Activated naive CD4-positive, alpha-beta T cell treated with anti-CD3 and anti-CD28 coated beads, Interleukin-2, amount 50 U/mL, for 72 hours (primary cell): ENCODE measurements at regions not wholly inside any gene's neighbourhood (a gene's known extent, or its start where the extent isn't known, plus 50 kb on each side); places are given as distances from the start of the nearest gene placed in this dataset.
"Not testable (repeated sequence)": the region's sequence is repeated elsewhere in the genome, so short reads cannot be mapped to it uniquely, and the experiment has no call there.

Experiments
- ATAC-seq, 2 donors: fragments of 150-1000 bp; cut with Tn5 transposase; 2 replicates each; pipeline ENCODE4 v1.10.0; 2021; ENCODE audit warnings: mild to moderate bottlenecking in 2 of 2, moderate library complexity in 2 of 2
- DNase-seq, 2 donors: peaks; one replicate each; pipeline ENCODE4 v3.0.0; 2021 to 2022; ENCODE audit warnings: low spot score in 2 of 2
- H3K27ac Mint-ChIP-seq, 2 donors: one replicate each; pipeline ENCODE4 v1.8.0; 2022; ENCODE audit warnings: mild to moderate bottlenecking in 2 of 2, mixed read lengths in 2 of 2
- H3K36me3 Mint-ChIP-seq, 2 donors: one replicate each; pipeline ENCODE4 v1.8.0; 2022; ENCODE audit warnings: mixed read lengths in 2 of 2
- H3K9me3 Mint-ChIP-seq, 2 donors: one replicate each; pipeline ENCODE4 v1.8.0; 2022; ENCODE audit warnings: mixed read lengths in 2 of 2

- no peaks in the 10 kb centered on the region for H3K36me3 Mint-ChIP-seq
- H3K9me3 Mint-ChIP-seq: peaks cover 0 to under 1% of the 10 kb centered on the region in 2 donors
- DNase-seq (no peak), ATAC-seq (no peak)
- H3K27ac Mint-ChIP-seq: no peak overlapping the region
These were observed 350.0 kb upstream of the ST8SIA4 start for GRCh38 chr5:101253096-101253495.

- DNase-seq (no peak), ATAC-seq (no peak)
- Mint-ChIP-seq H3K9me3 (peaks cover 0 to 7% of the 10 kb centered on the region in 2 donors), H3K36me3 (no peaks in the 10 kb centered on the region), H3K27ac (no peak overlapping the region)
These were observed 341.5 kb upstream of the ST8SIA4 start for GRCh38 chr5:101244621-101245020.

DNA sequence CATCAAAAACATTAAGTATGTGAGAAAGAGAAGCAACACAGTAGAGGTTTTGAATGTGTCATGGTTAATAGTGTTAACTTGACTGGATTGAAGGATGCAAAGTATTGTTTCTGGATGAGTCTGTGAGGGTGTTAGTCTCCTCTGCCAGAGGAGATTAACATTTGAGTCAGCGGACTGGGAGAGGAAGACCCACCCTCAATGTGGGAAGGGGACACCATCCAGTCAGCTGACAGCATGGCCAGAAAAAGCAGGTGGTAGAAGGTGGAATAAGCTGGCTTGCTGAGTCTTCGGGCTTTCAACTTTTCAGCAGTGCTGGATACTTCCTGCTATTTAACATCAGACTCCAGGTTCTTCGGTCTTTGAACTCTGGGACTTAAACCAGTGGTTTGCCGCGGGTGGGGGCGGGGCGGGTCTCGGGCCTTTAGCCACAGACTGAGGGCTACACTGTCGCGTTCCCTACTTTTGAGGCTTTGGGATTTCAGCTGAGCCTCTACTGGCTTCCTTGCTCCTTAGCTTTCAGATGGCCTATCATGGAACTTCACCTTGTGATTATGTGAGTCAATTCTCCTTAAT, 309.9 kb upstream of the ST8SIA4 start:
- Mint-ChIP-seq H3K27ac (no peak overlapping the region), H3K9me3 (no peaks in the 10 kb centered on the region), H3K36me3 (no peaks in the 10 kb centered on the region)
- DNase-seq (no peak), ATAC-seq (no peak)

DNA sequence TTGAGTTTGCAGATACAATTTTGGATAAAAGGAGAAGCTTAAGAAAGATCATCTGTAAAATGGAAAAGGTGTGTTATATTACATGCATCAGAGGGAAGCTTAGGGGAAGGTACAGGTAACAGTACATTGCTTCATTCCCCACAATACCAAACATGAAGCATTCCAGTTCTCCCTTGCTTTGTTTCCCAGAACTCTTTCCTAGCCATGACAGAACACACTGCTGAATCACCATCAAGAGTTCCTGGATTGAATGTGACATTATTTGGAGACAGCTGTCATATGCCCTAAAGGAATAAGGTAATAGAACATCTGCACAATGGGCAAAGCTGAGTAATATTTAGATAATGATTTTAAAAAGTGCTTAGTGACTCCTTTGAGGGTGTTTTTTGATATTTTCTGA, 303.5 kb upstream of the ST8SIA4 start:
- no peaks in the 10 kb centered on the region for H3K9me3 Mint-ChIP-seq
- ATAC-seq: no peak
- no peaks in the 10 kb centered on the region for H3K36me3 Mint-ChIP-seq
- H3K27ac Mint-ChIP-seq: no peak overlapping the region
- DNase-seq: no peak

- H3K36me3 Mint-ChIP-seq, H3K27ac Mint-ChIP-seq, ATAC-seq, H3K9me3 Mint-ChIP-seq, DNase-seq: not testable (repeated sequence)
These were observed 302.0 kb upstream of the ST8SIA4 start for GRCh38 chr5:101205065-101205464.

- not testable (repeated sequence) for H3K9me3 Mint-ChIP-seq, ATAC-seq, H3K36me3 Mint-ChIP-seq, H3K27ac Mint-ChIP-seq, DNase-seq
These were observed 277.3 kb upstream of the ST8SIA4 start for GRCh38 chr5:101180365-101180764.

DNA sequence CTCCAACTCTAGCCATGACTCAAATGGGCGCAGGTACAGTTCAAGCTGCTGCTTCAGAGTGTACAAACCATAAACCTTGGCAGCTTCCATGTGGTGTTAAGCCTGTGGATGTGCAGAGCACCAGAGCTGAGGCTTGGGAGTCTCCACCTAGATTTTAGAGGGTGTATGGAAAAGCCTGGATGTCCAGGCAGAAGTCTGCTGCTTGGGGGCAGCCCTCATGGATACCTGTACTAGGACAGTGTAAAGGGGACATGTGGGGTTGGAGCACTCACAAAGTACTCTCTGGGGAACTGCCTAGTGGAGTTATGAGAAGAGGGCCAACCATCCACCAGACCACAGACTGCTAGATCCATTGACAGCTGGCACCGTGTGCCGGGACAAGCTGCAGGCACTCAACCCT, 273.5 kb upstream of the ST8SIA4 start:
- DNase-seq (no peak), ATAC-seq (no peak)
- no peak overlapping the region for H3K27ac Mint-ChIP-seq
- H3K36me3 Mint-ChIP-seq: no peaks in the 10 kb centered on the region
- no peaks in the 10 kb centered on the region for H3K9me3 Mint-ChIP-seq

DNA sequence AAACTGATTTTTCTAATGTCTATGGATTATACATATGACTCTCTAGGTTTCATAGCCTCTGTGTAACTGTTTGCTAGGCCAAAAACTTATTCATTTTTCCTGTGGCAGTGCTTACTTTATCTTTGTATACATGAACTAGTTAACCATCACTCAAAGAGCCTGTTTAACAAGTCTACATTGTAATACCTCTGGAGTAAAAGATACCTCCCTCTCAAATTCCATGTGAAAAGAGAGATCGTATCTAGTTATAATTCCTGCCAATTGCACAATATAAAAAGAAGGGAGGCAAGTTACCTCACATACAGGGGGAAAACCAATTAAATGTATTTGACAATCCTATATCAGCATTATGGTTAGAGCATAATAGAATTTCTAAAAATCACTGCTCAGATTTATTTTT, 271.9 kb upstream of the ST8SIA4 start:
- no peak overlapping the region for H3K27ac Mint-ChIP-seq
- ATAC-seq (no peak), DNase-seq (no peak)
- H3K36me3 Mint-ChIP-seq: no peaks in the 10 kb centered on the region
- no peaks in the 10 kb centered on the region for H3K9me3 Mint-ChIP-seq

- no peak overlapping the region for H3K27ac Mint-ChIP-seq
- H3K36me3 Mint-ChIP-seq: no peaks in the 10 kb centered on the region
- peaks cover 5 to 7% of the 10 kb centered on the region in 2 donors for H3K9me3 Mint-ChIP-seq
- no peak for DNase-seq
- ATAC-seq: no peak
These were observed 260.0 kb upstream of the ST8SIA4 start for GRCh38 chr5:101163088-101163487.

GRCh38 chr5:101160002-101160401, 256.9 kb upstream of the ST8SIA4 start:
- H3K27ac Mint-ChIP-seq: no peak overlapping the region
- H3K36me3 Mint-ChIP-seq: no peaks in the 10 kb centered on the region
- peaks cover 0 to 9% of the 10 kb centered on the region in 2 donors for H3K9me3 Mint-ChIP-seq
- no peak for DNase-seq
- ATAC-seq: no peak

DNA sequence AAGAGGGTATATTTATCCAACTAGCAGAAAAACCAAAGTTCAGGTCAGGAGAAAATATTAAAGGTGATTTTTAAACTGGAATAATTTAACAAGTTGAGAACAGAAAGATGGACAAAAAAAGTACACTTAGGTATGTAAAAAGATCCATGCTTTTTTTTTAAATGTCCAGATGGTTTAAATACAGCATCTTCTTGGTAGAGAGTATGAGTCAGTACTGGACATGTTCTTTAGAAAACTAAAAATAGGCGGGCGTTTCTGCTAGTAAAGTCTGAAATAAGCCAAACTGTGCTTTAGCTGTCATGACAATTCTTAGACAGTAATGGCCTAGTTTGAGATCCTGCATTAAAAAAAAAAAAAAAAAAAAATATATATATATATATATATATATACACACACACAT, 255.9 kb upstream of the ST8SIA4 start:
- H3K36me3 Mint-ChIP-seq: no peaks in the 10 kb centered on the region
- H3K27ac Mint-ChIP-seq: no peak overlapping the region
- DNase-seq (no peak), ATAC-seq (no peak)
- peaks cover 0 to 9% of the 10 kb centered on the region in 2 donors for H3K9me3 Mint-ChIP-seq

DNA sequence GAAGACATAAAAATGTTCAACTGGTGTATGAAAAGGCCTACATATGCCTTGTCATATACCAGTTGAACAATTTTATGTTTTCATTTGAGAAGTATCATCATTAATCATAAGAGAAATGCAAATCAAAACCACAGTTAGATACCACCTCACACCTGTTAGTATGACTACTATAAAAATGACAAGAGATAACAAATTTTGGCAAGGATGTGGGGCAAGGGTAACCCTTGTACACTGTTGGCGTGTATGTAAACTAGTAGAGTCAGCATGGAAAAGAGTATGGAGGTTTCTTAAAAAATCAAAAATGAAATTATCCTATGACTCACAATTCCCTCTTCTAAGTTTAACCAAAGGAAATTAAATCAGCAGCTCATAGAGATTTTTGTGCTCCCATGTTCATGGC, 250.4 kb upstream of the ST8SIA4 start:
- Mint-ChIP-seq H3K27ac (no peak overlapping the region), H3K36me3 (no peaks in the 10 kb centered on the region), H3K9me3 (peaks cover 0 to 9% of the 10 kb centered on the region in 2 donors)
- peak; percentile 39 to 89 for ATAC-seq
- no peak for DNase-seq

DNA sequence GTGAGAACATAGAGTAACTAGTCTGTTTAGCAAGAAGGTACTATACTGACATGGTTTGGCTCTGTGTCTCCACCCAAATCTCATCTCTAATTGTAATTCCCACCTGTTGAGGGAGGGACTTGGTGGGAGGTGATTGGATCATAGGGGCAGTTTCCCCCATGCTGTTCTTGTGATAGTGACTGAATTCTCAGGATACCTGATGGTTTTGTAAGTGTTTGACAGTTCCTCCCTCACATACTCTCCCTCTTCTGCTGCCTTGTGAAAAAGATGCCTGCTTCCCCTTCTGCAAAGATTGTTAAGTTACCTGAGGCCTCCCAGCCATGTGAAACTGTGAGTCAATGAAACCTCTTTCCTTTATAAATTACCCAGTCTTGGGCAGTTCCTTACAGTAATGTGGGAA, 240.4 kb upstream of the ST8SIA4 start:
- no peak for DNase-seq
- peaks cover 0 to 6% of the 10 kb centered on the region in 2 donors for H3K9me3 Mint-ChIP-seq
- ATAC-seq: no peak
- H3K27ac Mint-ChIP-seq: no peak overlapping the region
- H3K36me3 Mint-ChIP-seq: no peaks in the 10 kb centered on the region

GRCh38 chr5:101142102-101142501, 239.0 kb upstream of the ST8SIA4 start:
- no peak overlapping the region for H3K27ac Mint-ChIP-seq
- ATAC-seq: no peak

GRCh38 chr5:101136454-101136853, 233.4 kb upstream of the ST8SIA4 start:
- Mint-ChIP-seq H3K9me3 (peaks cover 0 to under 1% of the 10 kb centered on the region in 2 donors), H3K36me3 (no peaks in the 10 kb centered on the region), H3K27ac (no peak overlapping the region)
- DNase-seq (no peak), ATAC-seq (no peak)

More at GRCh38 chr5:101142102-101142501, 239.0 kb upstream of the ST8SIA4 start:
- Mint-ChIP-seq H3K9me3 (peaks cover 0 to 6% of the 10 kb centered on the region in 2 donors), H3K36me3 (no peaks in the 10 kb centered on the region)
- DNase-seq: no peak

DNA sequence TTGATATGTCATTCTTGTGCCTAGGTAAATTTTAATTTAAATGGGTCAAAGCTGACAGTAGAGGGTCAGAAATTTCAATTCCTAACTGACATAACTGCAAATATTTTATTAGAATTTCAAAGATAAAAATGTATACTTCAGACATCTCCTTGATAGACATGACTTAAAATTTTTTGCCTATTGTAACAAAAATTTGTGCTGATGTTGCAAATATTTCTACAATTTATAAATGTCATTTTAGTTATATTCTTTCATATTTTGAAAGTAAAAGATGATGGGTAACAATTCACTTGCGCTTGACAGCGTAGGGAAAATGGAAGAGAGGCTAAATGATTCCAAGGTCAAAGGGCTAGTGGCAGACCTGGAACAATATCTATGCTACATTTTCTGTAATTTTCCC, 220.3 kb upstream of the ST8SIA4 start:
- Mint-ChIP-seq H3K36me3 (no peaks in the 10 kb centered on the region), H3K9me3 (no peaks in the 10 kb centered on the region), H3K27ac (no peak overlapping the region)
- ATAC-seq (no peak), DNase-seq (no peak)

DNA sequence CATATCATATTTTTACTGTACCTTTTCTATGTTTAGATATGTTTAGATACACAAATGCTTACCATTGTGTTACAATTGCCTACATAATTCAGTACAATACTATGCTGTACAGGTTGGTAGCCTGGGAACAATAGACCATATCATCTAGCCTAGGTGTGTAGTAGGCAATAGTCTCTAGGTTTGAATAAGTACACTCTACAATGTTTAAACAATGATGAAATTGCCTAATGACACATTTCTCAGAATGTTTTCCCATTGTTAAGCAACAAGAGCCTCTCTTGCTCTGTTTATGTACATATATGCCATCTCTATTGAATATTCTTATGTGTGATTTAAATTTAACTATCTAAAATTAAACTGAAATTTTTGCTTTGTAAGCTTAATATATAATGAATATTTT, 209.6 kb upstream of the ST8SIA4 start:
- ATAC-seq (no peak), DNase-seq (no peak)
- H3K27ac Mint-ChIP-seq: no peak overlapping the region
- H3K9me3 Mint-ChIP-seq: no peaks in the 10 kb centered on the region
- H3K36me3 Mint-ChIP-seq: no peaks in the 10 kb centered on the region

- no peaks in the 10 kb centered on the region for H3K36me3 Mint-ChIP-seq
- no peak overlapping the region for H3K27ac Mint-ChIP-seq
- DNase-seq (no peak), ATAC-seq (no peak)
- no peaks in the 10 kb centered on the region for H3K9me3 Mint-ChIP-seq
These were observed 200.8 kb upstream of the ST8SIA4 start for GRCh38 chr5:101103874-101104273.

DNA sequence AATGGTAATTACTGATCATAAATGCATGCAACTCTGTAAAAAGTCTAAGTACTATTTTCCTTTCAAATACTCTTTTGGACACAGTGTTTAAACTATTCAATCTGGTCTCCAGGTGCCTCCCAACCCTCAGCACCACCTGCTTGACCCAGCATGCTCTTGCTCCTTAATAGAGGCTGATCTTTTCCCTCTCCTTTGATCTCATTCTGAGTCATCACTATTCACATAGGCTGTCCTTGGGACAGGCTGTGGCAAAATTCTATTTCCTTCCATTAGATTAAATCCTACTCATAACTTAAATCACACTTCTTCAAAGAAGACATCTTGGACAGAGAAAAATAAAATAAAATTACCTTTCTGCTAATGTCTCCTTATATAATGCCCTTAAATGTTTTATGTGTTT, 199.4 kb upstream of the ST8SIA4 start:
- Mint-ChIP-seq H3K27ac (no peak overlapping the region), H3K9me3 (no peaks in the 10 kb centered on the region), H3K36me3 (no peaks in the 10 kb centered on the region)
- ATAC-seq (no peak), DNase-seq (no peak)
